GM21825 (cell line): ENCODE measurements at regions not wholly inside any gene's neighbourhood (a gene's known extent, or its start where the extent isn't known, plus 50 kb on each side); places are given as distances from the start of the nearest gene placed in this dataset.

Experiments
- ATAC-seq: cut with Tn5 transposase; IDR thresholded peaks from one replicate; pipeline ENCODE4 v1.9.1; 2021; ENCODE audit warnings: mild to moderate bottlenecking, moderate library complexity; ENCODE audit not compliant: unreplicated experiment

GRCh38 chr12:89909753-89910152 lies 201.1 kb upstream of the ATP2B1 start:
- no peak for ATAC-seq

GRCh38 chr12:89907659-89908058 lies 199.0 kb upstream of the ATP2B1 start:
- no peak for ATAC-seq

- no peak for ATAC-seq
Measured at GRCh38 chr12:89906824-89907223, 198.2 kb upstream of the ATP2B1 start.

GRCh38 chr12:89906178-89906577 lies 197.5 kb upstream of the ATP2B1 start:
- ATAC-seq: no peak

- no peak for ATAC-seq
Measured at GRCh38 chr12:89901906-89902642, 193.4 kb upstream of the ATP2B1 start.

- no peak for ATAC-seq
Measured at GRCh38 chr12:89901319-89901718, 192.7 kb upstream of the ATP2B1 start.

DNA sequence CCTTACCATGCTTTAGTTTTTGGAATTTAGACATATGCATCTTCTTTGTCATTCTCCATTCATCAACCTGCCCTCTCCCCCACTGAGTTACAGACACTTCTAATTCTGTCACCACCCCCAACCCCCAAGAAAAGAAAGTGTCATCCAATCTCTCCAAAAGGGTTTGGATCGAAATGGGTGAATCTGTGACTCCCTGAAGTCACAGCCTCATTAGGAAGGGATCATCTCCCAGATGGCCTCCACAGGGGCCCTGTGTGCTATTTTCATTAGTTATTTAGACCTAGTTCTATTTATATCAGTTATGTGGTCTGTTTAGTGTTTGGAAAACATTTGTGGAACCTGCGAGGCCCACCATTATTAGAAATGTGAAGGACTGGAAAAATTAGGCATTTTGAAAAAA lies 191.0 kb upstream of the ATP2B1 start:
- no peak for ATAC-seq

GRCh38 chr12:89895591-89895990 lies 187.0 kb upstream of the ATP2B1 start:
- no peak for ATAC-seq

- no peak for ATAC-seq
Measured at GRCh38 chr12:89895101-89895500, 186.5 kb upstream of the ATP2B1 start.

DNA sequence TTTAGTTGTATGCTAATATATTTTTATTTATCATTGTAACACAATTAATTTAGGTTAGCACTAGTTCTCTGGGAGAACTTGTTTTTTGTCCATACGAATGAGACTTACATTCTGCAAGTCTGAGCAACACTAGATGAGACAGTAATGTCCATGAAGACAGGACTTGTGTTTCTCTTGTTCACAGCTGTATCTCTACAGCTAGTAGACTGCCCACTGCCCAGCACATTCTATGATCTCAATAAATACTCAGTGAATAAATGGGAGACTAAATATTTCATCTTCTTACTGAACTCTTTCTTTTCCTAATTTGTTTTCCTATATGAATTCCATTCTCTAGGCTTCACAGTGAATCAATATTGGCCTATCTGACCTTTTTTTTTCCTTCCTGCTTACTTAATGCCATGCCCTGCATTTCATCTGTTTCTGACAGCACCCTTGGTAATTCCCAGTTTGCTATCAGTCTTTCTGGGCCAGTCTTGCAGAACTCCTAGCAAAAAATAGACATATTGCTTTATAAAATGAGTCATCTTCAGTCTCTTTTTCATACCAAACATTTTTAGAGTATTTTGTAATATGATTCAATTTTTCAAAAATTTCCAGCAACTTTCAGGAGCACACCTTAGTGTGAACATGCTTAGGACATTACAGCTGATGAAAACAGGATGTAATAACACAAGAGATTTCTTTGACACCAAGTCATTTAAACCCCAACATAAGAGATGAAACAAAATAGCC lies 185.5 kb upstream of the ATP2B1 start:
- ATAC-seq: no peak

GRCh38 chr12:89892436-89892835 lies 183.8 kb upstream of the ATP2B1 start:
- ATAC-seq: no peak

DNA sequence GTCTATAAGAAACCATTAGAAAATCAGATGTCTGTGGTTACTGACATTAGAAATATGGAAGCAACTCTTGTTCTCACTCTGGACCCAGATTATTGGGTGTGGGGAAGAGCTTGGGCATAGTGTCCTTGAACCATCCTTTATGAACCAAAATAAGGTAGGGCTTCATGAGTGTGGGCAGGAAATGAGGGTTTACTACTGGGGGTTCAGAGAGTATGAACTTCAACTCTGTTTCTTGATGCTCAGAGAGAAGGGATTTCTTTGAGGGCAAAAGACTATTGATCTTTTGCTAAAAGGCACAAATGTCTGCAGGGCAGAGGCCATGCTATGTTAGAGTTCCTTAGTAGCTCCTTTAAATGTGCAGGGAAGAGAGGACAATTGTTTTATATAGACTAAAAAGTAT lies 183.3 kb upstream of the ATP2B1 start:
- no peak for ATAC-seq

GRCh38 chr12:89890161-89890560 lies 181.5 kb upstream of the ATP2B1 start:
- ATAC-seq: no peak

GRCh38 chr12:89889062-89889461 lies 180.4 kb upstream of the ATP2B1 start:
- ATAC-seq: no peak

GRCh38 chr12:89884952-89885351 lies 176.3 kb upstream of the ATP2B1 start:
- no peak for ATAC-seq

DNA sequence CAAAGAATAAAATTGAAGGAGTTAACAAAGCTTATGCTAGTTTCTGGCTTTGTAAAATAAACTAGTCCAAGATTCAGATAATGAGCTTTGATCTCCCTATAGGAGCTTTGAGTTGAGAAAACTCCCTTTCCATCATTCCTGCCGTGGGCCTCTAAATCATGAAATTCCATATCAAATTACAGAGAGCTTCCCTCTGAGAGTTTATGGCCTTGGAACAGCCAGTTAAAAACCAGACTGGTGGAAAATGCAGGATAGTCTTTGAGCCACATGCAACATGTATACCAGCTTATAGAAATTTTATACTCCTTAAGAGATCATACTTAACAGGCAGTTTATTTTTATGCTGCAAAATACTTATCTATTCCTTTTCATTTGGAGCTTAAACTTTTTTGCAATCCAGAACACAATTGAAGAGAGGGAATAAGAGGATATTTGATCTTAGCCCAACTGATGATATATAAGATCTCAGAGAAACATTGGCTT lies 175.8 kb upstream of the ATP2B1 start:
- ATAC-seq: no peak

GRCh38 chr12:89883630-89884389 lies 175.2 kb upstream of the ATP2B1 start:
- no peak for ATAC-seq

DNA sequence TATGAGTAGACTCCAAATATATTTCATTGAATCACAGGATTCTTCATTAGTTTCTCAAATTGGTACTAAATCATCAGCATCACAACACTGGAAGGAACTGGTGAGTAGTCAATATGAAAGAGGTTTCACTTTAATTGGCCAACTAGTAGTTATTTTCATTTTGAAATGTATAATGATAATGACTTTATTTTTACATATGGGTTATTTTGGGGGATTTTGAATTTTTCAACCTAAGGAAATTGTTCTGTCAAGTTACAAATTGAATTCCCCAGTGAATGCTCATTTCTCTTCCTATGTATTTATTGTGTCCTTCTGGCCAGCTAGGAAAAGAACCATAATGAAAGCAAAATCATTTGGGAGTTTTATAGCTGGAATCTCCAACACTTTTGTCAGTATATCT lies 174.2 kb upstream of the ATP2B1 start:
- ATAC-seq: no peak

DNA sequence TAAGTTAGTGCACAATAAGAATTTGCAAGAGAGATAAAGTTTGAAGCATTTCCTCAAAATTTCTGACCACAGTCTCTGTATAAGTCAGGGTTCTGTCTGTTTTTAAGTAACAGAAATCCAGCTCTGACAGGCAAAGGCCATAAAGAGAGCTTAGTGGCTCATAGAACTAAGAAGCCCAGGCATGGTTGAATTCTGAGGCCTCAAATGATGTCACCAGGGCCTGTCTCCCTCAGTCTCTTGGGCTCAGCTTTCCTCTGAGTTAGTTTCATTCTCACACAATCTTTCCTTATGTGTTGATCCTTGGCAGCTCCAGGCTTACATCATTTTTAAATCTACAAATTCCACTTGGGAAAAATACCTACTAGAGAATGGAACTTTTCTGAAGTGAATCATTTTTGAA lies 173.4 kb upstream of the ATP2B1 start:
- peak; percentile 38 for ATAC-seq

DNA sequence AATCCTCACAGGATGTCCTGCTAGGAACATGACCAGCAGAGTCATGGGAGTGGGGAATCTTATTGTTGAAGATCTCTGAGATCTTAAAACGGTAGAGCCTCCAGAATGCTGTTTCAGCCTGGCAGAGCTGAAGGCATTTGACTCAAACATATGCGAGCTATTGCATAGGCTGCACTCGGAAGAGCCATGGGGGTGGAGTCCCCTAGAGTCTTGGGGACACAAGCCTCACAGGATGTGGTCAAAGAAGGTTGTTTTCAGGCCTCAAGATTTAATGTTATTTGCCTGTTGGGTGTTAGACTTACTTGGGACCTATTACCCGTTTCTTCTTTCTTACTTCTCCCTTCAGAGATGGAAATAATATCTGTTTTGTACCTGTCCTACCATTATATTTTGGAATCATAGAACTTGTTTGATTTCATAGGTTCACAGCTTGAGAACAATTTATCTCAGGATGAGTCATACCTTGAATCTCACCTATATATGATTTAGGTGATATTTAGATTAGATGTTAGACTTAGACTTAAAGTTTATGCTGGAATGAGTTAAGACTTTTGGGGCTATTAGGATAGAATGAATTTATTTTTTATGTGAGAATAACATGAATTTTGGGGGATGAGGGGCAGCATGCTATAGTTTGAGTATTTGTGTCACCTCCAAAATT lies 172.2 kb upstream of the ATP2B1 start:
- ATAC-seq: peak; percentile 94

DNA sequence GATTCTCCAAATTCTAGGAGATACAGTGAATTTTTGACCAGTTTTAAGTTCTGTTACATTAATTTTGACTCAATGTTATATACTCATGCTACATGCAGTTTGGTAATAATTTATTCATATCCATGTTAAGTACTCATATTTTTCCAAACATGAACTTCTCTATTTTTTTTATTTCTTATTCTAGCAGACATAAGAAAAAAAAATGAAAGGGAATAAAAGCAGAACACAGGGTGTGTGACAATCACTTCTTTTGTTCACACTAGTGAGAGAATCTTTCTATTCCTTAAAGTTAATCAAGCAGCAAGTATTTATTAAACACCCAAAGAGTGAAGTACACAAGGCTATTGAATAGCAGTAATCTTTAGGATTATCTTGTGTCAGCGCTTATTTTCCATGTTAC lies 171.1 kb upstream of the ATP2B1 start:
- no peak for ATAC-seq
